Left renal pelvis (tissue), 4 donors: ENCODE measurements at regions not wholly inside any gene's neighbourhood (a gene's known extent, or its start where the extent isn't known, plus 50 kb on each side); places are given as distances from the start of the nearest gene placed in this dataset.

Source experiments
- DNase-seq, 4 donors: peaks; one replicate each; pipeline ENCODE4 v3.0.0-alpha.2; 2013; ENCODE audit warnings: low read depth in 4 of 4, low spot score in 3 of 4

DNA sequence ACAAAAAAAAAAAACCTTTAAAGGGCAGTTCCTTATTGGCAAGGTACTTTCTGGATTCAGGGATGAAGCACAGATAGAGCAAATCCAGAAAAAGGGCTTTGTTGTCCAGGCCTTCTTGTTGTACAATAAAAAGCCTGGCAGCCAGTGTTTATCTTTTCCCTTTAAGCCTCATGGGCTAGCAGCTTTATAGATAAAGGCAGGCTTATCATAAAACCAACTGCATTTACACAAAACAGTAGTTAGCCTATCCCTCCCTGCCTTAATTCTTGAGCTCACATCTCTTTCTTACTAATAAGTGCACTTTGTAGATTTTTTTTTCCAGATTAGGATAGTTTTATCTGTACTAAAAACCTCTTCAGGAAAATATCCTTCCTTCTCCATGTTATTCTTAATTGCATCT, 662.8 kb upstream of the CCDC54 start:
- DNase-seq: no peak

DNA sequence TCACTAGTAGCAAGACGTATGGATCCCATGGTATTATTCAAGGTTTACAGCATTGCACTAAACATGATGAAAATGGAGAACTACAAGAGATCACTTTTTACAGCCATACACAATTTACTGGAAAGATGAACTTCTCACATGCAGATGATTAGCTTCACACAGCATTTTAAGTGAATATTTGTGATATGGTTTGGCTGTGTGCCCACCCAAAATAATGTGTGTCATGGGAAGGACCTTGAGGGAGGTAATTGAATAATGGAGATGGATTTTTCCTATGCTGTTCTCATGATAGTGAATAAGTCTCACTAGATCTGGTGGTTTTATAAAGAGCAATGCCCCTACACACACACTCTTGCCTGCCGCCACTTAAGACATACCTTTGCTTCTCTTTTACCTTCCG, 662.0 kb upstream of the CCDC54 start:
- no peak for DNase-seq

DNA sequence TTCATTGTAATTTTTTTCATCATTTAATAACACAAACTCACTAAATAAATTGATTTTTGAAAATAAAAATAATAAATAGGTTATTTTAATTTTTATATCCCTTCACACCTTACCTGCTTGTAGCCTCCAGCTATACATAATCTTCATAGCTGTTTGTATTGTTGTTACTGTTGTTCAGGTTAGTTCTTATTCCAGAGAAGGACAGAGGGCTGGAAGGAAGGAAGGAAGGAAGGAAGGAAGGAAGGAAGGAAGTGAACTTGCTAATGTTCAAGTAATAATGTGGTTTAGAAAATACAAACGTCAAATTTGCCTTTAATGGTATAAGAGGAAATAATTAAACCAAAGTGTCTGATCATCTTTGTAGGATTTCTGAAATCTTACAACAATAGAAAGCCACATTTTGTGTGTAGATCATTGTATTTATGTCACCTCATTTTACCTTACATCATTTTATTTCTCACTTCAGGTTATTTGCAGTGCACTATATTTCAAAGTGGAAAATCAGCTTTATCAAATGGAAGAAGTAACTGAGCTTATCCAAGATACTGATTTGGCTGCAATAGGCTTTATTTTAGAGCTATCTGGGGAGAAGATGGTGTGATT, 660.0 kb upstream of the CCDC54 start:
- DNase-seq: no peak

- DNase-seq: no peak
These were observed 658.2 kb upstream of the CCDC54 start for GRCh38 chr3:106719077-106719476.

- no peak for DNase-seq
These were observed 657.7 kb upstream of the CCDC54 start for GRCh38 chr3:106719583-106719982.

GRCh38 chr3:106720510-106720909, 656.7 kb upstream of the CCDC54 start:
- no peak for DNase-seq

- DNase-seq: no peak
These were observed 651.7 kb upstream of the CCDC54 start for GRCh38 chr3:106725566-106725965.

DNA sequence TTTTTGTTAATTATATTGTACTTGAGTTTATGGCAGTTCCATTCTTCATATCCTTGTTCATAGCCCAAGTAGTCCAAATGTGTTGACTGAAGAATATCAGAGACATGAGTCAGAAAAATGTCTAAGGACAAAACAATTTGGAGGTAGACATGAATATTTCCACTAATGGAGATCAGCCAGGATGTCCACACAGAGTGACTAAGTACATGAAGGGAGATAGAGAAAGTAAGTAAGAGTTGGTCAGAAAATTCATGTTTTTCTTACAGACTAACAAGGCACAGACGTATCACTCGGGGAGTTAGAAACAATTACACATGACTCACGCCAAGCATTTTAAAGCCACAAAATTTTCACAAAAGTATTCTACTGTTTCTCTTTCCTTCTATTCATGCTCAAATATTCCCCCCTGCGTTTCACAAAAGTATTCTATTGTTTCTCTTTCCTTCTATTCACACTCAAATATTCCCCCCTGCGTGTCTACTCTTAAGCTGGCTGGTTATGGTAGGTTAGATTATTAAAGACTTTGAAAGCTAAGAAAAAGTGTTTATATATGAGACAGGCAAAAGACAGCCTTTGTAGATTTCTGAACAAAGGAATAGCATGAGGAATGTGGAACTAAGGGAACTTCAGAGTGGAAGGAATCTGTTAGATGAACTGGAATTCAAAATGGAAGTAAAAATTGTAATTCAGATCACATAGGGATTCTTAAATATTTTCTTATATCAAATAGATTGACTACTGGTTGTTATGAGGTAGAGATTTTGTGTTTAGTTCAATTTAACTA, 648.7 kb upstream of the CCDC54 start:
- no peak for DNase-seq

DNA sequence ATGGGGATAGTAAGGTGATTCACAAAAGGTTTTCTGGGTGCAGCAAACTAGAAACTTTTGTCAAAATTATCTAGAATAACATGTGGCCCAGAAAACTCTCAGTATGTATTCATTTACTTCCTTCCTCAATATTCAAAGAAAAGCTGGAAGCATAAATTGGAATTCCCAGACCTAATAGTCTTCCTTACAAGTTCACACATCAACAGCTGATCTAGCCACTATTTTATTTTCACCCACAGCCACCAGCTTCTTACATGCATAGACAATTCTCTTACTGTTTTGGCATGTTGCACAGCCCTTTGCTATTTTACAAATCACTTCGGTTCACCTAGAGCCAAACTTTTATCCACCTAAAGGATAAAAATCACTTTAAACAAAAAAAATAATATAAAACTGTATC, 647.8 kb upstream of the CCDC54 start:
- no peak for DNase-seq

DNA sequence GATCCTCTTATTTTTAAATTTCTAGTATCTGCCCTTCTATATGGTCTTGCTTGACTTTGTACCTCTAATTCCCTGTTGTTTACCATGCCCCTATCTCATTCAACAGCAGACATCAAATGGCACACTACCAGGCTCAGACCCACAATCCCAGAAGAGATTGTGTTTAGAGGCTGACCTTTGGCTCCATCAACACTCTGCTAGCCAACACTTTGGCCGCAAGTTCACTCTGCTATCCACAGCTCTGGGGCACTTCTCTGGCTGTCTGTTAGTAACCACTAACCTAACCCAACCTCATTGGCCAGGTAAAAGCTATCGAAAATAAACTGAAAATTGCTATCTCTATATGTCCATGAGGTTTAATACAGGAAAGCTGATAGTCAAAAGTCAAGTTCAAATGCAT, 646.0 kb upstream of the CCDC54 start:
- no peak for DNase-seq

- DNase-seq: no peak
These were observed 642.5 kb upstream of the CCDC54 start for GRCh38 chr3:106734712-106735111.

GRCh38 chr3:106737265-106737664, 640.0 kb upstream of the CCDC54 start:
- DNase-seq: no peak

DNA sequence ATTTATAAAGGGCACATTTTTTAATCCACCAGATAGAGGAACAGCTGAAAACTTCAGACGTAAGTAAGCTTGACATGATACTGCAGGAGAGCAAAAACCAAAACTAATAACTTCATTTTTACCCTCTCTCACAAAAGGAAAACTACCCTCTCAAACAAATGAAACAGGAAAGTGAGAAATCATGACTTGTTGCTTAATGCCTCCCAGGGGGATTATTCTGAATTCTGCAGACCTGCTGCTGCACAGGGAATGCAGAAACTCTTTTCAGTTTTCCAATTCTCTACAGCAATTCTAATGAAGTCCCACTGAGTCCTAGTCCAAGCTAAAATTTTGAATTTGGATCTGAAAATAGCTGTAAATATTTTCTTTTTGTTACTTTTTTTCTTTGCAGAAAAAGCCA, 637.1 kb upstream of the CCDC54 start:
- DNase-seq: no peak

GRCh38 chr3:106745344-106746168, 631.7 kb upstream of the CCDC54 start:
- DNase-seq: no peak

DNA sequence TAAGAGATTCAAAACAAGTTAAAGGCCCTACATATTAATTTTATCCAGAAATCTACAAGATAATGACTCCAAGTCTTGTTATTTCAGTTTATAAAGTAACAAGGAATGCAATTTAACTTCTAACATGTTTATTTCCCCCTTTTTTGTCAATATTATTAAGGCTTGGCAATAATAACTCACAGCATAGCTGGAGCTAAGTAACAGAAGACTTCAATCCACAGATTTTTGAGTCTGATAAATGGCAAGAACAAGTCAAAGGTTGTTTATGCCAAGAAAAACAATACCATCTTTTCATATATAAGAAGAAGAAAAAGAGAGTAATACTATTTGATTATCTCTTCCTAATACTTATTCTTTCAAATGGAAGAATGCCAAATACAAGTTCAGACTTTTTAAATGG, 631.0 kb upstream of the CCDC54 start:
- no peak for DNase-seq

DNA sequence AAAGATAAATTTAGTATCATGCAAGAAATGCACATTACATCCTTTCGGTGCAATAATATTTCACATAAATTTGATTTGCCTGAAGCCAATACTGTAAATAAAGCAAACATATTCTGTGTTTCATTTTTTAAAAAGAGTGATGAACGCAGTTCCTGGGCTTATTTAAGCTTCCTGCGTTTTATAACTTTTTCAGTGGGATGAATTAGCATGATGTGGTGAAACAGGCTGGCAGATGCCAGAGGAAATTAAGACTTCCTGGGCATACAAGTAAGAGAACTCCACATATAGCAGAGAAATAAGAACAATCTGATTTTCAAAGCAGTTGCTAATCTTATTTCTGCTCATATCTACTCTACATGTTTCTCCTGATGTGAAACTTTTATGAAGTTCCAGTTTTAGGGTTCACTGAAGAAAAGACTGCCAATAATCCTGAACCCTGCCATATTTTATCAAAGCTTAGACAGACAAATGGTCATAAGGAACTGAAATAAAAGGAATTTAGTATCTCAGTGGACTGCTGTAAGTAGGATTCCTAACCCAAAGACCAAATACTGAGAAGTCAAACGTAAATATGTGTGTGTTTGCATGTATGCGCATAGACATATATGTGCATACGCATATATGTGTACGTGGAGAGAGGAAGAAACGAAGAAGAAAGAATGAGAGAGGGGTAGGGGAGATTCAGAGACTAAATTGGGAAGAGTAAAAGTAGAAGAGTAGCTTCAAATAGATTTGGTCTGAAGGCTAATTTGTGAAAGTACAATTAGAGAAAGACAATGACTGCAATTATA, 628.6 kb upstream of the CCDC54 start:
- no peak for DNase-seq

DNA sequence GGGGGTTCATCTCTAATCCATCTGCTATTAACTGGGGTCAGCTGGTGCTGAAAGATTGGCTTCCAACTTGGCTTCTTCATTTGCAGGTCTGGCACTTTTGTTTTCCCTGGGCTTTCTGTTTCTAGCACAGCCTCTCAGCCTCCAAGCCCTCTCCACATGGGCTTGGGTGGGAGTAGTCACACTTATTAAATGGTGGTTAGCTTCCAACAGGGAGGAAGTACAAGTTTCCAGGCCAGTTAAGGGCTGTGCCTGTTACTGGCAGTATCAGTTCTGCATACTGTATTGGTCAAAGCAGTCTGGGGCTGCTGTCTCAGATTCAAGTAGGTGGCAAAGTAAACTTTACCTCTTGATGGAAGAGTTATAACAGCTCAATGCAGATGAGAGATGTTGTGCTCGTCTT, 627.1 kb upstream of the CCDC54 start:
- DNase-seq: no peak

GRCh38 chr3:106755336-106755735, 621.9 kb upstream of the CCDC54 start:
- DNase-seq: no peak

DNA sequence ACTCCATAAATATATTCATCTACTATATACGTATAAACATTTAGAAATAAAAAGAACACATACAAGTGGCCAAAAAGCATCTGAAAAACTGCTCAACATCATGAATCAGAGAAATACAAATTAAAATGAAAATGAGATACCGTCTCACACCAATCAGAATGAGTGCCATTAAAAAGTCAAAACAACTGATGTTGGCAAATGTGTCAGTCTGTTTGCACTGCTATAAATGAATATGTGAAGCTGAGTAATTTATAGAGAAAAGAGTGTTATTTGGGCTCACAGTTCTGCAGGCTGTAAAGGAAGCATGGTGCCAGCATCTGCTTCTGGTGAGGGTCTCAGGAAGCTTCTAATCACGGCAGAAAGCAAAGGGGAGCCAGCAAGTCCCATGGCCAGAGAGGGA, 620.3 kb upstream of the CCDC54 start:
- no peak for DNase-seq

DNA sequence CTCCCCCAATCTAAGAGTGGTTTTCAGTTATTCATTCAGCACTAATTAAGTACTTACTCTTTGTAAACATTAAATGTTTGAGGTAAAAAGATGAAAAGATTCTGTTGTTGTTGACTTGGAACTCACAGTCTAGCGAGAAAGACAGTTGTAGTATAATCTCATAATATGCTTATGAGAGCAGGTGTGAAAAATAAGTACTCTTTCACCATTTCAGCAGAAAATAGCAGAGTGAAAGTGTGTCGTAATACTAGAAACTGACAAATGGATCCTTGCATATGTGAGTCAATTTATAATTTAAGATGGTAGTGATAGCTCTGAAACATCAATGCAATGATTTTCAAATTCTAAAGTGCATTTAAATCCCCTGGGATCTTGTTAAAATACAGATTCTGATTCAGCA, 618.8 kb upstream of the CCDC54 start:
- DNase-seq: no peak

- no peak for DNase-seq
These were observed 617.5 kb upstream of the CCDC54 start for GRCh38 chr3:106759731-106760130.
